CD4-positive, CD25-positive, alpha-beta regulatory T cell (primary cell): ENCODE measurements at regions not wholly inside any gene's neighbourhood (a gene's known extent, or its start where the extent isn't known, plus 50 kb on each side); places are given as distances from the start of the nearest gene placed in this dataset.

ENCODE experiments used
- ATAC-seq, 2 donors: fragments of 150-1000 bp; cut with Tn5 transposase; one replicate each; pipeline ENCODE4 v1.10.0; 2021; ENCODE audit warnings: low read depth in 2 of 2, moderate number of reproducible peaks in 2 of 2, moderate library complexity in 1 of 2
- DNase-seq, 3 donors: peaks; one replicate each; pipeline versions ENCODE4 v3.0.0 to v3.0.0-alpha.2; 2012 to 2022; ENCODE audit warnings: mixed read lengths in 1 of 3
- H3K27ac ChIP-seq: one replicate; pipeline ENCODE4 v1.7.0; 2013; ENCODE audit warnings: mild to moderate bottlenecking, low read length; ENCODE audit not compliant: insufficient read depth, poor library complexity, severe bottlenecking
- H3K27me3 ChIP-seq: one replicate; pipeline ENCODE4 v1.7.0; 2013; ENCODE audit warnings: low read length; ENCODE audit not compliant: control insufficient read depth, insufficient read depth
- H3K36me3 ChIP-seq: one replicate; pipeline ENCODE4 v1.7.0; 2013; ENCODE audit warnings: mild to moderate bottlenecking, low read length, moderate library complexity; ENCODE audit not compliant: control insufficient read depth, insufficient read depth
- H3K4me1 ChIP-seq: 2 replicates; pipeline ENCODE4 v1.7.0; 2013; ENCODE audit warnings: mild to moderate bottlenecking, low read length; ENCODE audit not compliant: insufficient read depth, control insufficient read depth, poor library complexity, severe bottlenecking
- H3K4me3 ChIP-seq: one replicate; pipeline ENCODE4 v1.7.0; 2013; ENCODE audit warnings: low read depth, mild to moderate bottlenecking, low read length, moderate library complexity
- H3K9me3 ChIP-seq, 2 experiments: 1 replicate in 1 of 2; 2 replicates in 1 of 2; pipeline ENCODE4 v1.7.0; 2013; ENCODE audit warnings: low read length in 2 of 2, mild to moderate bottlenecking in 1 of 2, moderate library complexity in 1 of 2; ENCODE audit not compliant: control insufficient read depth in 2 of 2
- H3K27ac Mint-ChIP-seq, 3 donors: one replicate each; pipeline ENCODE4 v1.8.0; 2020 to 2022; ENCODE audit warnings: mild to moderate bottlenecking in 3 of 3, mixed read lengths in 3 of 3, moderate library complexity in 2 of 3
- H3K27me3 Mint-ChIP-seq: one replicate; pipeline ENCODE4 v1.8.0; 2022; ENCODE audit warnings: mild to moderate bottlenecking, mixed read lengths
- H3K36me3 Mint-ChIP-seq: one replicate; pipeline ENCODE4 v1.8.0; 2020; ENCODE audit warnings: mixed read lengths
- H3K4me1 Mint-ChIP-seq, 4 donors: one replicate each; pipeline ENCODE4 v1.8.0; 2020 to 2022; ENCODE audit warnings: mixed read lengths in 4 of 4, mild to moderate bottlenecking in 1 of 4
- H3K4me3 Mint-ChIP-seq, 4 donors: one replicate each; pipeline ENCODE4 v1.8.0; 2020 to 2022; ENCODE audit warnings: mild to moderate bottlenecking in 4 of 4, mixed read lengths in 4 of 4, moderate library complexity in 3 of 4
- H3K9me3 Mint-ChIP-seq, 7 donors: one replicate each; pipeline ENCODE4 v1.8.0; 2020 to 2022; ENCODE audit warnings: mixed read lengths in 7 of 7, mild to moderate bottlenecking in 3 of 7, moderate library complexity in 2 of 7

DNA sequence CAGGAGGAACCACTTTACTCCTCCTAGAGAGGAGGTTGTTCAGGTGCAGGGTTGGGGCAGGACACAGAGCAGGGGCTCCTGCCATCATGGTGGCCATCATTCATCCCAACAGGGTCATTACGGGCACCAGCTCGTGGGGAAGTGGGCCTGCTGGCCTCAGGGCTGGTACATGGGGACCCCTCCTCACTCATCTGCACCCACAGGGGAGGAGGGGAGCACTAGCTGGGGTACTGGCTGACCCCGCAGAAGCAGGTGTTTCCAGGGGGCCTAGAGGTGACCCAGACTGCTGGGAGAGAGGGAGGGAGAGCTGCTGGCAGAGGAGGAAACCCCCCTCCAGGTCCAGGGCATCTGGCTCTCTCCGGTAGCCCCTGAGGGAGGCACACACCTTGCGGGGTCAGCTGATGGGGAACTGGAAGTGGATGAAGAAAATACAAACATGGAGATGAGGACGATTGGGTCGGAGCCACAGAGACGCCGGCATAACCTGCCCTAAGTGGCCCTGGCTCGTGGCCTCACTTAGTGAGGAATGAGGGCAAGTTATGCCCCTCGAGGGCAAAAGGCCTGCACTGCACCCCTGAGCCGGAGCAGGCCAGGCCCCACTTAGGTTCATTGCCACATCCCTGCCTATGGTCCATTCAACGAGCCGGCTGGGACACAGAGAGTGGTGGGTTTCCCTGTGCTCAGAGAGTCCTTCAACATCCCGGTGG, 76.2 kb downstream of the SOX1 start:
- Mint-ChIP-seq H3K4me1 (no peaks in the 10 kb centered on the region), H3K27ac (no peak overlapping the region), H3K9me3 (peaks cover 0 to 3% (median 0%) of the 10 kb centered on the region in 7 donors), H3K27me3 (peaks cover 4% of the 10 kb centered on the region), H3K4me3 (no peak overlapping the region), H3K36me3 (no peaks in the 10 kb centered on the region)
- Histone ChIP-seq H3K4me3 (no peak overlapping the region), H3K4me1 (no peaks in the 10 kb centered on the region), H3K36me3 (no peaks in the 10 kb centered on the region), H3K9me3 (no peaks in the 10 kb centered on the region), H3K27me3 (no peaks in the 10 kb centered on the region), H3K27ac (no peak overlapping the region)
- no peak for DNase-seq
- no peak for ATAC-seq

DNA sequence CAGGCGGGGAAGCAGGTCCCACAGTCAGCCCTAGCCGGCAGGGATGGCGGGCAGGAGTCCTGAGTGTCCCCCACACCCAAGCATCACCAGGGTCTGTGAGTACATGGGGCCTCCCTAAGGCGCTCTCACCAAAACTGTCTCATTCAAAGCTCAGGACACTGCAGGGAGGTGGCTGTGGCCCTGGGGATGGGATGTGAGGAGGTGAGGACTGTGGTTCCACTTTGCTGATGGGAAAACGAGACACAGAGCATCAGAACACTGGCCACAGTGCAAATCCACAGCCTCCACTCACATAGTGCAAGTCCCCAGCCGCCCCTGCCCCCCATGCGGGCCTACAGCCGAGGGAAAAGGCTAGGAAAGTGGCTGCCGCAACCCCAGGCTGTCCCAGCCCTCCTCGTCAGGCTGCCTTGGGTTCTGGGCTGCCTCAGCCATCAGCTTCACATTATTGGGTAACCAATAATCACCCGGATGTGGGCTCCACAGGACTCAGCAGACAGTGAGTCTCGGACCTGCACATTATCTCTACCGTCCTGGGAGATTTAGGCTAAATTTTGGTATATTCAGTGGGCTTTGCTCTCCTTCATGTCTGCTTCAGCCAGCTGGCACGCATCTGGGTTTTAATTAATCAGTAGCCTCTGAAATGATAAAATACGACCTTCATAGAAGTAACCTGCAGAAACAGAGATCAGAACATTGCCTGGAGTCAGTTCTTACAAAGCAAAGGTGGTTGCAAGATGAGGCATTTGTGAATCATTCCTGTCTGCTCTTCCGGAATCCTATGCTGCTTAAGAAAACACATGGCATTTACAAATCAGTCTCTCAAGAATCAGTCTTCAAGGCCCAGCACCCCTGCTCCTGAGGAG, 77.0 kb downstream of the SOX1 start:
- ATAC-seq (no peak), DNase-seq (no peak)
- Histone ChIP-seq H3K36me3 (no peaks in the 10 kb centered on the region), H3K27ac (no peak overlapping the region), H3K27me3 (no peaks in the 10 kb centered on the region), H3K4me1 (no peaks in the 10 kb centered on the region), H3K4me3 (no peak overlapping the region), H3K9me3 (no peaks in the 10 kb centered on the region)
- Mint-ChIP-seq H3K4me3 (no peak overlapping the region), H3K36me3 (no peaks in the 10 kb centered on the region), H3K9me3 (peaks cover 0 to 5% (median 0%) of the 10 kb centered on the region in 7 donors), H3K4me1 (no peaks in the 10 kb centered on the region), H3K27me3 (peaks cover 4% of the 10 kb centered on the region), H3K27ac (no peak overlapping the region)

DNA sequence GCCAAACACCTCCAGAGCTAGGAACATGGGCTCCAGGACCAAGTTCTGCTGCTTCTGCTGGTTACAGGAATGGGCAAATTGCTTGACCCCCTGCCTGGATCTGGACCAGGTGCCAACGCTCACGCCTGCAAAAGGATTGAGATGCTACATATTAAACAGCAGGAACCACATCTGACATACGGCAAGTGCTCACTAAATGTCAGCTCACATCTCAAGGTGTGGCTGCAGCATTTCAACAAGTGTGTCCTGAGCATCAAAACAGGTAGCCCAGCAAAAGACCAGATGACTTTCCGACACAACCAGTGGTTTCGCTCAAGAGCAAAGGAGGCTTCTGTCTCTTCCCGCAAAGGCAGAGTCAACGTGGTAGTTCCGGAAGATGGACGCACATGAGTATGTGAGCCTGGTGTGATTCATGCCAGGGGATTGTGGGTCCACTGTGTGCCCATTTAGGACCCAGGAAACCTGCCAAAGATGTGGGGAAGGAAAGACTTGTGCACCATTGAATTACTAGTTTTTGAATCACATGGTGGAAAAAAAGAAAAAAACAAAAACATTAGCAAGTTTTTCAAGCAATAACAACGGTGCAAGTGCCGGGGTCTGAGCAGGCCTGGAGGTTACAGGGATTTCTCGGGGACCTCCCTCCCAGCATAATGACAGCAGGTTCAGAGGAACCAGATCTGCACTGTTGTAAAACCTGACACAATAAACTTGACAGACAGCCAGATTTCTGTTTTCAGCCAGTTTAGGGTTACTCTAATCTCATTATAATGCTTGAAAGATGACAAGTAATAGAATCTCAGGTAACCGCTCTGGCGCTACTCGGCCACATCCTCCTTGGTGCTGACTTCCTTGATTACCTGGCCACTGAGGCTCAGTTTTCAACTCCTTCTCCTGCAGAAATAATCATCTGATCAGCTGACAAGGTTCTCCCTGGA, 77.9 kb downstream of the SOX1 start:
- Mint-ChIP-seq H3K36me3 (no peaks in the 10 kb centered on the region), H3K27me3 (peaks cover 4% of the 10 kb centered on the region), H3K27ac (no peak overlapping the region), H3K4me3 (no peak overlapping the region), H3K4me1 (no peaks in the 10 kb centered on the region), H3K9me3 (peaks cover 0 to 7% (median 0%) of the 10 kb centered on the region in 7 donors)
- H3K4me3 ChIP-seq: no peak overlapping the region
- H3K4me1 ChIP-seq: no peaks in the 10 kb centered on the region
- H3K9me3 ChIP-seq: no peaks in the 10 kb centered on the region
- ATAC-seq (no peak), DNase-seq (no peak)
- no peaks in the 10 kb centered on the region for H3K36me3 ChIP-seq
- H3K27ac ChIP-seq: no peak overlapping the region
- H3K27me3 ChIP-seq: no peaks in the 10 kb centered on the region

DNA sequence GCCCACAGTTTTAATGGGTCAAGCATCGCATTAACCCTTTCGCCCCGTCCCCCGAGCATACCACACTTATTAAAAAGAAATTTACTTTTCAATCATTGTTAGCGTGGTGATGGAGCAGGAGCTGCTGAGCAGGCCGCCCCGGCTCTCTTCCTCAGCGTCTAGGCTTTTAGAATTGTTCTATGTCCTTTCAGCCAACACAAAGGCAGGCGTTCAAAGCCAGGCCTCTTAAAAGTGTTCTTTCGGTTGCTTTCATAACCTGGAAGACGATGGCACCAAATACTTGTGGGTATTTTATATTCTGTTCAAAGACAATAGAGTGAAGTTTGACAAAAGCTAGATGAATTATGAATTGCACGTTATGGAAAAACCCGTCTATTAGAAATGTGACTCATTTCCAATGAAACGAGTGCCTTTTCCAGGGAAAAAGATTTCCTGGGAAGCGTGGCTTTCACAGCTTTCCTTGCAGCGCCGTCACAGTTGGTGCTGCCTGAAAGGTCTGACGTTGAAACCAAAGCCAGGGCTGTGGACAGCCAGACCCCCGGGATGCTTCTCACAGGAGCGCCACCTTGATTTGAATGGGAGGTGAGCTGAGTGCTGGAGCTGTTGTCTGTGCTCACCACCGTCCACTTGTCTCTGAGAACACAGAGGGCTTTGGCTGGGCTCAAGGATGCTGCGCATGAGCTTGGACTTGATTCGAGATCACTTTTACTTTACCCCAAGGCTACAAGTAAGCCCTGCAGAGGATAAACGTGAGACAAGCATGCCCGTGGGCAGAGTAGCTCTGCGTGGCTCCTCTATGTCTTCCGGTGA, 78.8 kb downstream of the SOX1 start:
- DNase-seq: no peak
- Histone ChIP-seq H3K9me3 (no peaks in the 10 kb centered on the region), H3K27ac (no peak overlapping the region), H3K4me1 (no peaks in the 10 kb centered on the region), H3K36me3 (no peaks in the 10 kb centered on the region), H3K4me3 (no peak overlapping the region), H3K27me3 (no peaks in the 10 kb centered on the region)
- H3K4me3 Mint-ChIP-seq: no peak overlapping the region
- peaks cover 0 to 7% (median 0%) of the 10 kb centered on the region in 7 donors for H3K9me3 Mint-ChIP-seq
- ATAC-seq: no peak
- peaks cover 4% of the 10 kb centered on the region for H3K27me3 Mint-ChIP-seq
- H3K27ac Mint-ChIP-seq: no peak overlapping the region
- H3K36me3 Mint-ChIP-seq: no peaks in the 10 kb centered on the region
- no peaks in the 10 kb centered on the region for H3K4me1 Mint-ChIP-seq

DNA sequence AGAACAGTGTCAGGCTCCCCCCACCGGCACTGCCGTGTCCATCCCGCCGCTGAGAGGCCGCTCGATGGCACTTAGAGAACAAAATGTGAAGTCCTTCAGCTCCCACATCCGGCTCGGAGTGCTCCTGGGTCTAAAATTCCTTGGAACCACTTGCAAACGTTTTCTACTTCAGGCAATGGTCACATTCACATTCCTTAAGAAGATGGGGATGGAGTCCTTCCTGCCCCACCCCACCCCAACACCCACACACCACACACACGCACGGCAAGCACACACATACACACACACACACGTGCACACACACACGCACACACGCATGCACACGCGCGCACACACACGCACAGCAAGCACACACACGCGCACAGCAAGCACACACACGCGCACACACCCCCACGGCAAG, 83.4 kb downstream of the SOX1 start:
- no peaks in the 10 kb centered on the region for H3K27me3 Mint-ChIP-seq

DNA sequence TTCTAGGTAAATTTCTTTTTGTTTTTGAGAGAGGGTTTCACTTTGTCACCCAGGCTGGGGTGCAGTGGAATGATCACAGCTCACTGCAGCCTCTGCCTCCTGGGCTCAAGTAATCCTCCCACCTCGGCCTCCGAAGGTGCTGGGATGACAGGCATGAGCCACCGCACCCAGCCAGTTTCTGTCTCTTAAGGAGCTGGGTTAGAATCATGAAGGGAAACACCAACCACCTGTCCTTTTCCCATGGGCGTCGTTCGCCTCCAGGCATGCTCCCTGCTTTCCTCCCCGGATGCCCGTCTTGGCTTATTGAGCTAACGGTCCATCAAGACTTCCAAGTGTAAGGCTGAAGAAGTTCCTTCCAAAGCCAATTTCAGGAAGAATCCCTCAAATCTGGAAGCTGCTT, 85.9 kb downstream of the SOX1 start:
- no peaks in the 10 kb centered on the region for H3K9me3 ChIP-seq
- no peaks in the 10 kb centered on the region for H3K36me3 ChIP-seq
- DNase-seq: no peak
- H3K4me1 ChIP-seq: no peaks in the 10 kb centered on the region
- Mint-ChIP-seq H3K36me3 (no peaks in the 10 kb centered on the region), H3K4me1 (no peaks in the 10 kb centered on the region), H3K4me3 (no peak overlapping the region), H3K9me3 (peaks cover 0 to 9% (median 0%) of the 10 kb centered on the region in 7 donors), H3K27me3 (peaks cover 6% of the 10 kb centered on the region), H3K27ac (no peak overlapping the region)
- ATAC-seq: no peak
- no peaks in the 10 kb centered on the region for H3K27me3 ChIP-seq
- H3K4me3 ChIP-seq: no peak overlapping the region
- H3K27ac ChIP-seq: no peak overlapping the region

More for the DNA sequence above, 83.4 kb downstream of the SOX1 start:
- no peak overlapping the region for H3K4me3 Mint-ChIP-seq
- Histone ChIP-seq H3K27me3 (no peaks in the 10 kb centered on the region), H3K4me3 (no peak overlapping the region), H3K27ac (no peak overlapping the region), H3K36me3 (no peaks in the 10 kb centered on the region), H3K9me3 (no peaks in the 10 kb centered on the region), H3K4me1 (no peaks in the 10 kb centered on the region)
- DNase-seq (no peak), ATAC-seq (no peak)
- peaks cover 0 to 11% (median 0%) of the 10 kb centered on the region in 7 donors for H3K9me3 Mint-ChIP-seq
- no peak overlapping the region for H3K27ac Mint-ChIP-seq
- no peaks in the 10 kb centered on the region for H3K36me3 Mint-ChIP-seq
- H3K4me1 Mint-ChIP-seq: no peaks in the 10 kb centered on the region

DNA sequence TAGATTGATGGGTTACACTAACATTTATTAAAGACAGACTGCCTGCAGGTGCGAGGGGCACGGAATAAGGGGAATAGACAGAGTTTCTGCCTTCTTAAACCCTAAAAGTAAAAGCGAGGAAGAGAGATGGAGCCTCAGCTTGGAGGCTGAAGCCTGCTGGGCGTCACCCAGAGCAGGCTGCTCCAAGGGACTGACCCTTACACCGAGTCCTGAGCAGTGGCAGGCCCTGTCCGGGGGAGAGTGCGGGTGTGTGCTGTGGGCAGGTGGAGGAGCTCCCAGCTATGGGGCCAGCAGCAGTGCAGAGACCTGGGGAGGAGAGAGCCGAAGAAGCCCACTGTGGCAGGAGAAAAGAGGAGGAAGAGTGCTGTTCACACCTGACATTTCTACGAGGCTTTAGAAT, 86.4 kb downstream of the SOX1 start:
- Mint-ChIP-seq H3K4me3 (no peak overlapping the region), H3K27ac (no peak overlapping the region)

More for the DNA sequence above, 86.4 kb downstream of the SOX1 start:
- no peaks in the 10 kb centered on the region for H3K4me1 Mint-ChIP-seq
- no peak for DNase-seq
- Histone ChIP-seq H3K36me3 (no peaks in the 10 kb centered on the region), H3K27me3 (no peaks in the 10 kb centered on the region), H3K4me3 (no peak overlapping the region), H3K9me3 (no peaks in the 10 kb centered on the region), H3K4me1 (no peaks in the 10 kb centered on the region), H3K27ac (no peak overlapping the region)
- no peak for ATAC-seq
- peaks cover 7% of the 10 kb centered on the region for H3K27me3 Mint-ChIP-seq
- H3K9me3 Mint-ChIP-seq: peaks cover 0 to 9% (median 0%) of the 10 kb centered on the region in 7 donors
- H3K36me3 Mint-ChIP-seq: no peaks in the 10 kb centered on the region
